HCEC 1CT (cell line): ENCODE measurements at regions not wholly inside any gene's neighbourhood (a gene's known extent, or its start where the extent isn't known, plus 50 kb on each side); places are given as distances from the start of the nearest gene placed in this dataset.
"Not testable (repeated sequence)": the region's sequence is repeated elsewhere in the genome, so short reads cannot be mapped to it uniquely, and the experiment has no call there.

Experiments used
- DNase-seq: peaks from one replicate; pipeline ENCODE4 v3.0.0-alpha.2; 2017

DNA sequence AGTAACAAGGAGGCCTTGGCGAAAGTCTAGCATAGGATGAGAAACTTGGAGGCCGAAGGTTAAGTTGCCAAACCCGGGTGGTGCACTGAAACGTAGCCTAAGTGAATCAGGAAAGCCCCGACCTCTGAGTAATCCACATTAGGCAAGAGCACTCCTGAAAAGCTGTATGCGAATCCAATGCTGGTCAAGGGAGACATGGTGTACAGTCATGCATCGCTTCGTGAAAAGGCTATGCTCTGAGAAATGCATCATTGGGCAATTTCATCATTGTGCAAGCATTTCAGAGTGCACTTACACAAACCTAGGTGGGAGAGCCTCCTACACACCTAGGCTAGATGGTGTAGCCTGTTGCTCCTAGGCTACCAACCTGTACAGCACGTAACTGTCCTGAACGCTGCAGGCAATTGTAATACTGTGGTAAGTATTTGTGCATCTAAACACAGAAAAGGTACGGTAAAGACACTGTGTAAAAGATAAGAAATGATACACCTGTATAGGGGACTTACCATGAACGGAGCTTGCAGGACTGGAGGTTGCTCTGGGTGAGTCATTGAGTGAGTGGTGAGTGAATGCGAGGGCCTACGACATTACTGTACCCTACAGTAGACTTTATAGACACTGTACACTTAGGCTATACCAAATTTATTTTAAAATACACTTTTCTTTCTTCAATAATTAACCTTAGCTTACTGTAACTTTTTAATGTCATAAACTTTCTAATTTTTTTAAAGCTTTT is 222.5 kb downstream of the SHQ1 start:
- peak; percentile 98 for DNase-seq

GRCh38 chr3:72624656-72625055 is 223.6 kb downstream of the SHQ1 start:
- no peak for DNase-seq

- DNase-seq: no peak
Observed at GRCh38 chr3:72618739-72619138, 229.5 kb downstream of the SHQ1 start.

DNA sequence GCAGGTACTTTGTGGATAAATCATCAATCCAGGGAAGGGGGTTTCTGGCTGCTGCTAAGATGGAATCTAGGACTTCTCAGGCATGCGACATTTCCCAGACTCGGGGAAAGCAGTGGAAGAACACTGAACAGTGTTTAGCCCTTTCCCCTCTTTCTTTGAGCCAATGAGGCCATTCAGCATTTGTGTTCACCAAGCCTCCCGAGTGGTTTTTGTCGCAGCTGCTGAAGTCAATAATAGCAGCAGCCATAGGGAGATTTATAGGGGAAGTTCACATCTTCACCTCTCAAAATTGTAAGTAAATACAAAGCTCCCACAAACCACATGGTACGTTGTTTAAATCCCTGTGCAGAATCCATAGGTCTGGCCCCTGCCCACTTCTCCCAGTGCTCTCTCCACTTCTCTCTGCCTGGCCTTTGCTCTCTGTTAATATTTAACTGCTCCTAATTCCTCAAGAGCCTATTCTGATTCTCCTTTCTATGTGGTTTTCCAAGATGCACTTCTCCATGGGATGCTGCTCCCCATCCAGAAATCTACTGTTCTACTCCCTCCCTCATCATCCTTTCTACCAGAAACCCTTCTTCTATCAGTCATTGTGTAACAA is 230.7 kb downstream of the SHQ1 start:
- DNase-seq: no peak

DNA sequence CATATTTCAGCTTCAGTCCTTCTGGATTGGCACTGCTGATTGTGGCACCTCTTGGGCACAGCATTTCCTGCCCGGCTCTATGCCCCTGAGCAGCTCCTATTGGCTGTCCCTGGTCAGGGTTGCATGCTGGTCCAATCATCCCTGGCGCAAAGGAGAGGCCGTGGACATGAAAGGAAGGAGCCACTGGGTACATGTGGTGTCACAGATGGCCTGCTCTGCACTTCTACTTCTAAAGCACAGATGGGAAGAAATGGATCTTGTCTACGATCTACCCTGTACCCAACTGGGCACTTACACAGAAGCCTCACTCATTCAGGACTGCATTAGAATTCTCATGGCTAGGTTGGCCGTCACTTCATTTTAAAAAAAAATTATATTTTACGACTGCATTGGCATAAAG is 232.5 kb downstream of the SHQ1 start:
- DNase-seq: no peak

- no peak for DNase-seq
Observed at GRCh38 chr3:72615182-72615581, 233.1 kb downstream of the SHQ1 start.

DNA sequence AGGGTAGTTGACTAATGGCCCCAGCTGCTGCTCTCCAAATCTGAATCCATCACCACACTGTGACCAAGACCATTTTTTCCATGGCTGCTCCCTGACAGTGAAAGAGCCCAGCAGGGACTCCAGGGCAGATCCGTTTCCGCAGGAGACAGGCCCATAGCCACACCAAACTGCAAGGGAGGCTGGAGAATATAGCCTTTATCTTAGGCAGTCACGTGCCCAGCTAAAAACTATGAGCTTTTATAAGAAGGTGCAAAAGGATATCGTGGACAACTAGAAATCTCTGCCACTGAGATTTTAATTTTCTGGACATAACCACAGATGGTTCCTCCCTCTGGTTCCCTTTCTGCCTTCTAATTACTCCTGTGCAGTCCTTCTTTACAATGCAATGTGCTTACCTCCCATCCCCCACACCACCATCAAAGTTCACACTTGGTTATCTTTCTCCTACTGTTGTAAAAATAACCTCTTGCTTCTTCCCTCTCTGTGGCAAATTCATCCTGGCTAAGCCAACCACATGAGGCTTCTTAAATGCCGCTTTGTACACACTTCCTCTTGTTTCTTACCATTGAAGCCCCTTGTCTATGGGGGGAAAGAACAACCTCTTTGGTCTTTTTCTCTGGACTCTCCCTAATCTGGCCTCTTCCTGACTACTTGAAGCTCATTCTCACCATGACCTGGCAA is 233.7 kb downstream of the SHQ1 start:
- no peak for DNase-seq

DNA sequence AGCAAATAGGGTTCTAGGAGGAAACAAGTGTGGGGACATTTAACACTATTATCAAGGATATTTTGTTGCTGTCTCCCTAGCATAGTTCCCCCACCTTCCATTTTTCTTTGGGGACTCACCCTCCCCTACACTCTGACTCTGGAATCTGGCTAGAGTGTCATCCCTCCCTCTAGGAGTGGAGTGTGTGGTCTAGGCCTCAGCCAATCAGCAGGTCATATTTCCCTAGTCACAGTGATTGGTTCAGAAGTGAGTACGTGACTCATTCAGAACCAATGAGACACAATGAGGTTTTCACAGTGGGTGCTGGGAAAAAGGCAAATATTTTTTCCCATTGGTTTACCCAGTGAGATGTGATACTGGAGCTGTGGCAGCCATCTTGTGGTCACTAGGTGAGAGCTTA is 234.4 kb downstream of the SHQ1 start:
- no peak for DNase-seq

GRCh38 chr3:72609114-72609513 is 239.1 kb downstream of the SHQ1 start:
- DNase-seq: not testable (repeated sequence)

DNA sequence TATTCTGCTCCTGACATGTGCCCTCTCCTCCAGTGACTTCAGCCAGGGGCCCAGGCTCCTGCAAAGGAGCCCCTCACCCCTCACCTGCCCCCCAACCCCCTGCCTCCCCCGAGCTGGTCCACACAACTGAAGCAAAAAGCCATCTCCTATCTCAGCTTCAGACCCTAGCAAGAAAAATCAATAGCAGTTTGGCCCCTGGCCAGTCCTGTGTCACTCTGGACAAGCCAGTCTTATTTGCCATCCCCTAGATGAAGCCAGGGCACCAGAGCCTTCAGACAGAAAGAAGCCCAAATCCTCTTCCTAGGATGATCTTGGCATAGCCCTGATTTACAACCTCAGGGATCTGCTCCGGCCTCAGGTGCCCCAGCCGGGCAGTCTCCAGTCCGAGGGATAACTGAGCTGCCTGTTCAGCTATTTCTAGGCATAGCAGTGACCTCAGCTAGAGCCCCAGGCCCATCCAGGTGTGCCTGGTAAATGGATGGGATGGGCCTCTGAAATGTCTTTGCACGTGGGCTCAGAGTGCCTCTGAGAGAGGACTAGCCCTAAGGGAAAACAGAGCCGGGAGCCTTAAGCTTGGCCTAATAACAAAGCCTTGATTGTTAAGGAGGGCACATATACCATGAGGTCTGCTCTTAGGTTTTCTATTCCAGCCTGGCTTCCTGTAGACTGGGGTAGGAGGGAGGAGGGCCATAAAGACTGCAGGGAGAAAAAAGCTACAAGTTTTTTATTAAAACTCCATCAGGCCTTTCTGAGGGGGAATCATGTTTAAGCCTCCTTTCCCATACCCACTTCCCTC is 242.0 kb downstream of the SHQ1 start:
- no peak for DNase-seq

DNA sequence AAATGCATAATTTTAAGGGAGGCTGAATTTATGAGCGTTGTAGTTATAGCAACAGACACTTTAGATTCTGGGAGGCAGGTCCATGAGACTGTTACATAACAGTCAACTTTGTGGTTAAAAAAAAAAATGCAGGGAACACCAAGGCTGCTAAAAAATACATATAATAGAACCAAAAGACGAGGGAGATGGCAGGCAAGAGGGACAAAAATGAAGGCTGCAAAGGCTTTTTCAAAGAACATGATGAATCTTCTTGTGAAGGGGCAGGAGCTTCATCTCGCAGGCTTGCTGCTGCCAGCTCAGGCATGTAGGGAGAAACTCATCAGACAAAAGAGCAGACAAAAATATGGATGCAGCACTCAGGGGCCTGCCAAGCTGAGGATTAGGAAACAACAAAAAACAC is 243.9 kb downstream of the SHQ1 start:
- no peak for DNase-seq

- no peak for DNase-seq
Observed at GRCh38 chr3:72601983-72602750, 246.1 kb downstream of the SHQ1 start.

DNA sequence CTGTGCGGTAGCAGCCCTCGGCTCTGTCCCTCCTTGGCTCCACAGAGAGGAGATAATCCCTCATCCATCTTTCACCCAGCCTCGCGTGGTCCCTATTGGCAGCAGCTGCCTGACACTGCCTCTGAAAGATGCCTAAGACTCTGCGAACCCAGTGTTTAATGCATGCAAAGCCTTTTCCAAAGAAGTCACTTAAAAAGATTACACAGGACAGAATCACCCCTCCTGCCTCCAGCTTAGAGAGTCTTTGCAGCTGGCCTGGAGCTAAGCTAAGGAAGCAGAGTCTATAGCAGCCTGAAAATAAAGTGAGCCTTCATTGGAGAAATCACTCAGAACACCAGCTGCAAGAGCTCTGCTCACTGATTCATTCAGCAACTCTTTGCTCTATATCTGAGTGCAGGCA is 247.2 kb downstream of the SHQ1 start:
- DNase-seq: no peak

- DNase-seq: no peak
Observed at GRCh38 chr3:72597756-72598195, 250.5 kb downstream of the SHQ1 start.

GRCh38 chr3:72597043-72597442 is 251.2 kb downstream of the SHQ1 start:
- DNase-seq: no peak

GRCh38 chr3:72595927-72596610 is 252.2 kb downstream of the SHQ1 start:
- peak; percentile 44 for DNase-seq

GRCh38 chr3:72595376-72595775 is 252.9 kb downstream of the SHQ1 start:
- no peak for DNase-seq

- DNase-seq: no peak
Observed at GRCh38 chr3:72594615-72595215, 253.5 kb downstream of the SHQ1 start.

- peak; percentile 31 for DNase-seq
Observed at GRCh38 chr3:72593881-72594397, 254.3 kb downstream of the SHQ1 start.

GRCh38 chr3:72591522-72592421 is 256.5 kb downstream of the SHQ1 start:
- DNase-seq: peak; percentile 73
